Gastroesophageal sphincter (tissue), 3 donors: ENCODE measurements at regions not wholly inside any gene's neighbourhood (a gene's known extent, or its start where the extent isn't known, plus 50 kb on each side); places are given as distances from the start of the nearest gene placed in this dataset.

Experiments
- CTCF ChIP-seq, 4 experiments: fragments of 200-600 bp in 2 of 4; fragments of 450-650 bp in 2 of 4; sonication (generic) in 1 of 4; IDR thresholded peaks; one replicate each; pipeline ENCODE4 v1.5.1; 2017 to 2019; ENCODE audit warnings: antibody characterized with exemption in 4 of 4, mild to moderate bottlenecking in 2 of 4, moderate library complexity in 2 of 4
- EP300 ChIP-seq: sonication (generic); formaldehyde crosslinking; IDR thresholded peaks from one replicate; pipeline ENCODE4 v1.6.1; 2017; ENCODE audit warnings: antibody characterized with exemption, mild to moderate bottlenecking
- POLR2A ChIP-seq, 2 donors: fragments of 450-650 bp; IDR thresholded peaks; one replicate each; pipeline ENCODE4 v1.6.1; 2017; ENCODE audit warnings: antibody characterized with exemption in 2 of 2, mild to moderate bottlenecking in 2 of 2, moderate library complexity in 1 of 2
- POLR2AphosphoS5 ChIP-seq: sonication (generic); formaldehyde crosslinking; IDR thresholded peaks from one replicate; pipeline ENCODE4 v1.6.1; 2017; ENCODE audit warnings: antibody characterized with exemption

- TF ChIP-seq CTCF (IDR thresholded peaks at IDR 0.05): no peak
- no peak for TF ChIP-seq POLR2A (IDR thresholded peaks at IDR 0.05)
- no peak for TF ChIP-seq POLR2AphosphoS5
- no peak for TF ChIP-seq EP300
Observed at GRCh38 chr5:44446399-44446798, 57.2 kb upstream of the FGF10 start.
